ENCODE measurements at regions not wholly inside any gene's neighbourhood (a gene's known extent, or its start where the extent isn't known, plus 50 kb on each side); places are given as distances from the start of the nearest gene placed in this dataset.

DNA sequence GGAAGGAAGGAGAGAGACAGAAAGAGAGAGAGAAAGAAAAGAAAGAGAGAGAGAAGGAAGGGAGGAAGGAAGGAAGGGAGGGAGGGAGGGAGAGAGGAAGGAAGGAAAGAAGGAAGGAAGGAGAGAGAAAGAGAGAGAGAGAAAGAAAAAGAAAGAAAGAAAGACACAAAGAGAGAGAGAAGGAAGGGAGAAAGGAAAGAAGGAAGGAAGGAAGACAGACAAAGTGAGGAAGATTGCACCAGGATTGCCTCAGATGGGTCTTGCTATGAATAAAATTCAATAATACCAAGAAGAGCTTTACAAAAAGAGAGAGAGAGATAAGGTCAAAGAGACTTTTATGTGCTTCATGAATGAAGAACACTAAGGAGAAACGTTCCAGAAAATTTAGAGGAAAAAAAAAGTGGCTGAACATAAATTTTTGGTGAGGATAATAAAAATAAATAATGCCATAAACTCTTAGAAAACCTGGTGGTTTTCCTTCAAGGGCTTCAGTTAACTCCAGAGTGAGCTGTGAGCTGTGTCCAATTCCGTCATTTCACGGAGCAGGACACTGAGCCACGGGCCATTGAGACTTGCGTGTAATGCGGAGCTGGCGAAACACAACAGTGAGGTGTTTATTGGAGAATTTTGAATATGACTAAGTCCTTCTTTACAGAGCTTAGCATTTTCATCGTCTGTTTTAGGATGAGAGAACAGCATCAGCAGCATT, 72.7 kb upstream of the TNRC6C start:
- no peak overlapping the region for H3K4me2 ChIP-seq (ENCODE audit: insufficient read depth in 1 of 2, low read depth in 2 of 2, low read length in 2 of 2)
- POLR2A ChIA-PET (ENCODE audit: partially characterized antibody): interaction anchor here (1.0 to 2.1 kb wide), 4 partner anchors 13 to 155 kb away, joined by 3 to 8 read pairs (median 4); partner anchors contain the start of gene TNRC6C
- no peak for TF ChIP-seq JUND (IDR thresholded peaks at IDR 0.05; ENCODE audit: low read length)
- no peak for TF ChIP-seq SP2 (IDR thresholded peaks at IDR 0.05; ENCODE audit: low read length)
- no peak for TF ChIP-seq SP4 (IDR thresholded peaks at IDR 0.05; ENCODE audit: low read length)
- no peak for TF ChIP-seq BCL11A (IDR thresholded peaks at IDR 0.05; ENCODE audit: low read depth in 2 of 2, low read length in 2 of 2)
- TF ChIP-seq, protein P1, sequence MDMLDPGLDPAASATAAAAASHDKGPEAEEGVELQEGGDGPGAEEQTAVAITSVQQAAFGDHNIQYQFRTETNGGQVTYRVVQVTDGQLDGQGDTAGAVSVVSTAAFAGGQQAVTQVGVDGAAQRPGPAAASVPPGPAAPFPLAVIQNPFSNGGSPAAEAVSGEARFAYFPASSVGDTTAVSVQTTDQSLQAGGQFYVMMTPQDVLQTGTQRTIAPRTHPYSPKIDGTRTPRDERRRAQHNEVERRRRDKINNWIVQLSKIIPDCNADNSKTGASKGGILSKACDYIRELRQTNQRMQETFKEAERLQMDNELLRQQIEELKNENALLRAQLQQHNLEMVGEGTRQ (IDR thresholded peaks at IDR 0.05; ENCODE audit: low read length): no peak
- TF ChIP-seq, protein P2, sequence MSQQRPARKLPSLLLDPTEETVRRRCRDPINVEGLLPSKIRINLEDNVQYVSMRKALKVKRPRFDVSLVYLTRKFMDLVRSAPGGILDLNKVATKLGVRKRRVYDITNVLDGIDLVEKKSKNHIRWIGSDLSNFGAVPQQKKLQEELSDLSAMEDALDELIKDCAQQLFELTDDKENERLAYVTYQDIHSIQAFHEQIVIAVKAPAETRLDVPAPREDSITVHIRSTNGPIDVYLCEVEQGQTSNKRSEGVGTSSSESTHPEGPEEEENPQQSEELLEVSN (IDR thresholded peaks at IDR 0.05): no peak
- TF ChIP-seq YY1 (IDR thresholded peaks at IDR 0.05; ENCODE audit: low read depth, low read length): no peak
- no peak for TF ChIP-seq RFX5 (IDR thresholded peaks at IDR 0.05; ENCODE audit: borderline replicate concordance, low read depth, low read length)
- TF ChIP-seq, protein P3, sequence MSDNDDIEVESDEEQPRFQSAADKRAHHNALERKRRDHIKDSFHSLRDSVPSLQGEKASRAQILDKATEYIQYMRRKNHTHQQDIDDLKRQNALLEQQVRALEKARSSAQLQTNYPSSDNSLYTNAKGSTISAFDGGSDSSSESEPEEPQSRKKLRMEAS (IDR thresholded peaks at IDR 0.05): no peak
- no peak for TF ChIP-seq RNF2 (IDR thresholded peaks at IDR 0.05; ENCODE audit: borderline replicate concordance, low read depth, low read length, missing control alignments, poor library complexity, severe bottlenecking)
- no peak for TF ChIP-seq ASH2L (IDR thresholded peaks at IDR 0.05; ENCODE audit: low read length)

More for the DNA sequence above, 72.7 kb upstream of the TNRC6C start:
- no peak overlapping the region for H3K9ac ChIP-seq (replicated peaks in 1 of 4; ENCODE audit: extremely low read depth in 1 of 4, low read depth in 3 of 4, low read length in 3 of 4)
- no peak overlapping the region for H3K56ac ChIP-seq (replicated peaks; ENCODE audit: insufficient read length, low read depth, low read length)
- H2BK120ac ChIP-seq (replicated peaks; ENCODE audit: low read depth, low read length): no peak overlapping the region
- no peak for DNase-seq (ENCODE audit: low read depth in 1 of 2, low spot score in 2 of 2)
- no peak for FAIRE-seq
- H3K23ac ChIP-seq (ENCODE audit: insufficient read length): no peak overlapping the region
- no peak overlapping the region for H4K91ac ChIP-seq (replicated peaks; ENCODE audit: insufficient read length, low read length)
- no peak overlapping the region for H3K18ac ChIP-seq (ENCODE audit: extremely low read depth, low read length)
- no peak overlapping the region for H2BK20ac ChIP-seq (ENCODE audit: low read length)
- no peak overlapping the region for H4K8ac ChIP-seq (ENCODE audit: extremely low read depth, insufficient read depth, low read length)
- H3K9me3 ChIP-seq (ENCODE audit: insufficient read depth in 2 of 2, low read depth in 1 of 2, low read length in 1 of 2): no peaks in the 10 kb centered on the region
- H3K79me2 ChIP-seq (ENCODE audit: control insufficient read depth in 1 of 2, insufficient read depth in 2 of 2, low read length in 2 of 2): no peaks in the 10 kb centered on the region
- H2BK5ac ChIP-seq (ENCODE audit: low read depth, low read length): no peak overlapping the region
- H4K20me1 ChIP-seq (replicated peaks in 1 of 2; ENCODE audit: control insufficient read depth in 1 of 2, insufficient read depth in 2 of 2, low read length in 2 of 2): peaks cover 0 to 2% of the 10 kb centered on the region in 2 experiments
- peaks cover 7 to 30% (median 22%) of the 10 kb centered on the region in 4 experiments; a peak in 6 of 7 replicates for H3K27me3 ChIP-seq (replicated peaks in 1 of 4; ENCODE audit: control insufficient read depth in 3 of 4, extremely low read depth in 1 of 4, insufficient read depth in 3 of 4, low read length in 3 of 4)
- no peak overlapping the region for H2AK5ac ChIP-seq (ENCODE audit: low read depth, low read length)
- H3K4ac ChIP-seq (replicated peaks; ENCODE audit: insufficient read length, low read depth, low read length): no peak overlapping the region
- H3K4me1 ChIP-seq (replicated peaks in 1 of 4; ENCODE audit: control insufficient read depth in 3 of 4, insufficient read depth in 4 of 4, low read length in 3 of 4): peaks cover 0 to 22% (median 12%) of the 10 kb centered on the region in 4 experiments; a peak in 6 of 7 replicates
- H3K14ac ChIP-seq (ENCODE audit: insufficient read length): no peak overlapping the region
- H2BK15ac ChIP-seq (ENCODE audit: low read length): no peak overlapping the region
- H3K36me3 ChIP-seq (ENCODE audit: control insufficient read depth in 2 of 4, insufficient read depth in 4 of 4, low read length in 3 of 4): no peaks in the 10 kb centered on the region
- no peaks in the 10 kb centered on the region for H3K79me1 ChIP-seq (ENCODE audit: low read depth, low read length)
- no peak overlapping the region for H4K5ac ChIP-seq (ENCODE audit: insufficient read length, low read depth, low read length)
- CTCF ChIA-PET (ENCODE audit: partially characterized antibody): interaction anchor here (1.1 to 13.7 kb wide), 4 partner anchors 9 to 130 kb away, joined by 4 to 147 read pairs (median 6); no protein-coding TSS in a partner anchor
- H3K4me3 ChIP-seq (ENCODE audit: extremely low read depth in 1 of 4, insufficient read depth in 2 of 4, low read depth in 3 of 4, low read length in 4 of 4): no peak overlapping the region
- no peak overlapping the region for H3K27ac ChIP-seq (ENCODE audit: low read depth, low read length)
- 85% methylated on average over 8 of the region's 8 CpGs; no CpG with 5 or more reads in 1 of the 2 experiments for WGBS, 2 experiments (ENCODE audit: extremely low coverage in 1 of 2, insufficient coverage in 1 of 2, insufficient read length in 1 of 2, insufficient replicate concordance in 2 of 2, low coverage in 1 of 2, low lambda C conversion rate in 2 of 2, missing lambda C conversion rate in 1 of 2)
- peaks cover 10% of the 10 kb centered on the region; the same call in 1 of the 2 replicates for H3K23me2 ChIP-seq (ENCODE audit: low read depth, low read length)
- H2BK12ac ChIP-seq (ENCODE audit: low read depth, low read length): no peak overlapping the region
- no peak overlapping the region for H2AFZ ChIP-seq (ENCODE audit: low read length)
